ENCODE measurements at regions not wholly inside any gene's neighbourhood (a gene's known extent, or its start where the extent isn't known, plus 50 kb on each side); places are given as distances from the start of the nearest gene placed in this dataset.

DNA sequence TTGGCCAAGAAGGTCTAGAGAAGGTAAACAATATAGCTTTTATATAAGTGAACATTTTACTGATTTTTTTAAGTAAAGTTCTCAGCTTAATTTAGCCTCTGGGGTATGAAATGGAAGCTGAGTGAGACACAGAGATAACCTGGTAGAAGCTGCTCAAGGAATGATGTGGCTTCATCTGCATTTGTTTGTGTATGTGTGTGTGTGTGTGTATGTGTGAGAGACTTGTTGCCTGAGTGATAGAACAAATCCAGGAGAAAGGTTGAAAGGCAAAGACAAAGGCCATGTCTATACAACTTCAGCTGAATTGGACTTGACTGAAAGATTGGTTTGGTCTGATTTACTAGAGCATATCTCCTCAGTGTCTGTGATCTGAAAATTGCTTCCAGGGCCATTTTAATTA lies 63.6 kb downstream of the PCDH7 start:
- DNase-seq (ENCODE audit: low read depth in 2 of 2), result no peak

DNA sequence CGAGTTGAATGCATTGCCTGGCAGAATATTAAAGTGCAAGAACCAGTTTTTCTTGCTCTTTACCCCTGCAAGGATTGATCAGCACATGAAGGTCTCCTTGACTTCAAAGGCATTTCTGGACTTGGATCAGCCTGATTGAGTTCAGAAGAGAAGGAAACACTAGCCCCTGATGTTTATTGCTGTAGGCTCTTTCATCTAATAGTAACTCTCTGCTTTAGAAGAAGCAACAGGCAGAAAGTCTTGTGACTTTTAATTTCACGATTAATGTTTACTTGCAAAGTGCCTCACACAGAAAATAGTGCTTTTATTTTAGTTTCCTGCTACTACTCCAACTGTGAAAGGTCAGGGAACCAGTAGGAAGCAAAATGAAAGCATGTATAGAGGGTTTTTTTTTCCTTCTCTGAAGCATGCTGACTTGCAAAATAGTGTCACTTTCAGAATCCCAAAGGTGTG lies 69.1 kb downstream of the PCDH7 start:
- DNase-seq (ENCODE audit: low read depth in 2 of 2), result no peak

DNA sequence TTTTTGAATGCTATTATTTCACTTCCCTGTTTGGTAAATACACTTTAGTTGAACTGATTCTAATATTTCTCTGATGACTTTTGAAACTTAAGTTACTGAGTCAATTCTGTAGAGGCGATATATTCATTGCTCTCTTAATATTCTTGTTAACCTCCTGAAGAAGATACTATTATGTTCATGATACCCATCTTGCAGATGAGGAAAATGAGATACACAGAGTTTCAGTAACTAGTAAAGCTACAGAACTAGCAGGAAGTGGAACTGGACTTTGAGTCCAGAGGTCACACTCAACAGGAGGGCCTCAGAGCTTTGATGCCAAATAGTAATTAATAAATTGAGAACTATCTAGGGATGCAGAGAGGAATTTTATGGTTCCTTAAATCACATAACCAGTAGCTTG lies 70.0 kb downstream of the PCDH7 start:
- DNase-seq (ENCODE audit: low read depth in 2 of 2), result no peak

DNA sequence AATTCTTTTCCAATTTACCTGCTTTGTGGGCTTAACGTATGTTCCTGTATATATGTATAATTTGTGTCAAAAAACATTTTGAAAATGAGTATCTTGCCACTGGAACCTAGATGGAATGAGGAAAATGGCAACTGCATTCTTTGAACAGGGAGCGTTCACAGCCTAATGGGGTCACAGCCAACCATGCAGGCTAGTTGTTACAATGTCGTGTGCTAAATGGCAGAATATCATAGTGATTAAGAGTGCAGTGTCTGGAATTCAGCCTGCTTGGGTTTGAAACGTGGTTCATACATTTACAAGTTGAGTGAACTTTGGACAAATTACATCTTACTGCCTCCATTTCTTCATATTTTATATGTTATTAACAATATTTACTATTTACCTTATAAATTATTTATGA lies 70.8 kb downstream of the PCDH7 start:
- no peak for DNase-seq (ENCODE audit: low read depth in 2 of 2)

DNA sequence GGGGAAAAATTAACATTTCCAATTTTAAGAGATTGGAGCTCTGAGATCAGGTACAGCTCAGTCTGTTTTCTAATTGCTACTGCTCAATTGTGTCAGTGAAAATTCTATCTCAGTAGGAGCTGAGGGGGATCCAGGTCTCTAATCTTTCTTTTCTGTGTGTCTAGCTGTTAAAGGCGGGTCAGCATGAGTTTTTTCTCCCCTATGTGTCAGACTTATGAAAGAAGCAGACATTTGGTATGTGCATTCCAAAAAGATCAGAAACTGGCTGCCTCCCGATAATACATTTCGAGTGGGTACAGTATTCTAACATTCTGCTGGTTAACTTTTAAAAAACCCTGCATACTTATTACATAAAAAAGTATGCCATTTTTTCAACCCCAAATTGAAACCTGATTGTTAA lies 72.4 kb downstream of the PCDH7 start:
- DNase-seq (ENCODE audit: low read depth in 2 of 2), result no peak

DNA sequence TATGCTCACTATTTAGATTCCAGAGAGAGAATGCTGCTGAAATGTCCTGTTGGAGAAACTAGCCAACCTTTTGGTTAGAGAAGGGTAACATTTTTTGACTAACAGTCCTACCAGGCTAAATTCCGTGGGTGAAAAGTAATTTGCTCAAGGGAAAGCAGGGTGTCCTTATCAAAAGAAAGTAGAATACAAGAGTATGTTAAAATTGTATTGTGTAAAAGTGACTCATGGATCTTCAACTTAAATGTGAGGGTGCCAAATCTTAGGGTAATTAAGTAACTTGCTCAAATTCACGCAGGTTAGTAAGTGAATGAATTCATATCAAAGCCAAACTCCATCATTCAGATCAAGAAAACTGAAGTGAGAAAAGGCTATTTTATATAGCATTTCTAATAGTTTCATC lies 81.7 kb downstream of the PCDH7 start:
- DNase-seq (ENCODE audit: low read depth in 2 of 2), result no peak

DNA sequence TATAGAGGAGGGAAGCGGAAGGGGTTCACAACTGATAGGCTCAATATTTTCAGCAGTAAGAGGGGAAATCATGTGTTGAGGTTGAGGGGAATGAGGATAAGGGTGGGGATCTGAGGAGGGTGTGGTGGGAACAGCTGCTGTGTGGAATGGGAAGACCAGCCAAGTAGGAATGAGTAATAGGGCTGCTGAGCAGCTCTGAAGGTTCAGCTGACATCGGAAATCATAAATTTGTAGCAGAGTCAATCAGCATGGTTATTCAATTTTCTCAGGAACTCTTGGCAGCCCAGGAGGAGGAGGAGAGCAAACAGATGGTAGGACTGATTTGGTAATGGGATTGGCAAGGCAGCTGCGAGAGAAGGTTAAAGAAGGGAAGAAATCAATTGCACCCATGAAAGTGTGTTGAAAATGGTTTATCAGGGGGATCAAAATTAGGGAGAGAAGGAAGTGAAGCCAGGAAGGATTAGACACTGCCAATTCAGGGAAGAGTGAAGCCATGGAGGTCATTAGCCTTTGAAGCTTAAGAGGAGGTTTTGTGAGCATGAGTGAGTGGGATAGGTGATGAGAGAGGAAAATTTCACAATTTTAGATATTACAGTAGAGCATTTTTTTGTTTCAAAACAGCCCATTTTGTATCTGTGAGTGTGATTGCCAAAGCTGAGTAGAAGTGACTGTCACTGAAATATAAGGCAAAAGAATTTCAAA lies 82.6 kb downstream of the PCDH7 start:
- DNase-seq (ENCODE audit: low read depth in 2 of 2), result no peak

DNA sequence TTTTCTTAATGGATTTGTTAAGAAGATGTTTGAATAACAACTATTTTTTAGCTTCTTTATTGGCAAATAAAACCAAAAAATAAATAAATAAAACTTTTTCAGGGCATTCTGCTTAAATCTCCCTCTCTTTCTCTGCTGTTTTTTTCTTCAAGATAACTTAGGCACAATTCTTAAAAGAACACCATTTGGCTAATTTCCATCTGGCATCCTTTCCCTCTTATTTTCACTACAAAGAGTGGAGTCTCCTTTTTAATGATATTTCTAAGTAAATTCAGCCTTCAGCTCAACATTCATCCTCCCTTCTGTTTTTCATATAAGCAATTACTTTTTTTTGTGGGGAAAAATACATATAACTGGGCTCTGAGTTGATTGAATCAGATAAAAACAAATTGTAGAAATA lies 88.1 kb downstream of the PCDH7 start:
- no peak for DNase-seq (ENCODE audit: low read depth in 2 of 2)

DNA sequence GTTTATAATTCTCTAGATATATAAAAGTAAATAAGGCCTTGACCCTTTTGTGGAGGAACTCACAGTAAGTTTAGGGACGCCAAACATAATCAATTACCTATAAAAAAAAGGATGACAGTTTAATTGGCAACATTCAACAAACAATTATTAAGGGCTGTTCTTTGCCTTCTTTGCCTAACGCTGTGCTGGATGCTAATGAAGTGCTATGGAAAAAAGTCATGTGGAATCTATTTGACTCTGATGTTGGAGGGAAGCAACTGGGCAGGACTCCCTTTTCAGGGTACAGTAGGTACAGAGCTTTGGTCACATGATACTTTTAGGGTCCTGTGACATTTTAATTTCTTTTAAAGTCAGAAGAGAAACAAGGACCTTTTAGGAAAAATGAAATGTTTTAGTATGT lies 91.1 kb downstream of the PCDH7 start:
- DNase-seq (ENCODE audit: low read depth in 2 of 2), result no peak

DNA sequence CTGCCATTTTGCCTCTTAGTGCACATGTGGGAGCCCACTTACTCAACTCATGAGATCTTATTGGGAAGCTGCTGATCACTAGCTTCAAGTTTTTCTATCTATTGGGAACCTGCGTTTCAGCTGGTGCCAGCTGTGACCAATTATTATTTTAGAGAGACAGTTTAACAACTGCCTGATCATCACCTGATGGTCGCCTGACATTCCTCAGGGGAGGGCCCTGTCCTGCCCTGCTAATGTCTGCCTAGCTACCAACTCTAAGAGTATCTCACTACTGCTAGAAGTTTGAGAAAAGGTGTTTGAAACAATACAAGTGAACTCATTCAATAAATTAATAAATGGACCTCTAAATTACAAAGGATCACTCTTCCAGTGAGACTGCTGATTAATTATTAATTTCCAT lies 95.5 kb downstream of the PCDH7 start:
- DNase-seq (ENCODE audit: low read depth in 2 of 2), result no peak

DNA sequence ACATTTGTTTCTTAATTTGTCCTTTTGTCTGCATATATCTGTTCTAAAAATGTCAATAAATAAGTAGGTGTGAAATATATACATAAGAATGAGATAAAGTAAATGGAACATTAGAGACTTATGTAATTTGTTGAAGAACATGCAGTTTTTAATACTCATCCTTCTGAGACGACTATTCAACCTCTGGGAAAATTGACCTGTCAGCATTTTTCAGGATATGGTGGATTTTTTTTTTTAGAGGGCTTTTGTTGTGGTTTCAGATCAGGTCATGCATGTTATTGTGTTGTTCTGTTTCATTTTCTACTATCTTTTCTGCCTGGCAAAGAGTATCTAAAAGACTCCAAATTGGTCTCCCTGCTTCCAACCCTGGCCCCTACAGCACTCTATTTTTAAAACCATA lies 97.3 kb downstream of the PCDH7 start:
- DNase-seq (ENCODE audit: low read depth in 2 of 2), result no peak

DNA sequence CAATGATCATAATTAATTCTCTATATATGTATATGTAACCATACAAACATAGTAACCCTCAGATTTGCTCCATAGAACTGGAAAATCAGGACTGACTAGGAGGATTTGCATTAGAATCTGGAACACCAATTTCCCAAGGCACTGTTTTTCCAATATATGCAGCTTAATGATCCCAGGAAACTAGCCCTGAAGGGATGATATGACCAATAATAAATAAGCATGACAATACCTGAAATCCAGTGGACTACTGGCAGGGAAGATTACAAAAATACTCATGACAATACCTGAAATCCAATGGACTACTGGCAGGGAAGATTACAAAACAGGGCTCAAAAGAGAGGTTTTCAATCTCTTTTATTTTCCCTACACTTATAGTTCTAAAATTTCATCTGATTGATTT lies 98.4 kb downstream of the PCDH7 start:
- DNase-seq (ENCODE audit: low read depth in 2 of 2), result no peak

DNA sequence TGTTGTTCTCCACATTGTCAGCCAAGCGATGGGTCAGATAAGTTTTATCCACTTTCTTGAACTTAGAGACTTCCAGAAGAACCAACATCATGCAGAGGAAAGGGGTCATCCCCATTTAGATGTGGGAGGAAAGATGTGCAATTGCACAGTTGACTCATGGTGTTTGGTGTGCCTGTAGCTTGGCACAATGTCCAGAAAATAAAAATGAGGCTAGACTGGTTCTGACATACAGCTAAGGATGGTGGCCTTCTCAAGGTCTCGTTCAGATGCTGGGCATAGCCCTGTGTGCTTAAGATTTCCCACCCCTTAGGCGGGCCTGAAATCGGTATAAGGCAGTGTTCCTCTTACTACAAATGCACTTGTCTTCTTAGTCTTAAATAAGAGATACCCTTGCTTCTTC lies 101.1 kb downstream of the PCDH7 start:
- DNase-seq (ENCODE audit: low read depth in 2 of 2), result no peak

DNA sequence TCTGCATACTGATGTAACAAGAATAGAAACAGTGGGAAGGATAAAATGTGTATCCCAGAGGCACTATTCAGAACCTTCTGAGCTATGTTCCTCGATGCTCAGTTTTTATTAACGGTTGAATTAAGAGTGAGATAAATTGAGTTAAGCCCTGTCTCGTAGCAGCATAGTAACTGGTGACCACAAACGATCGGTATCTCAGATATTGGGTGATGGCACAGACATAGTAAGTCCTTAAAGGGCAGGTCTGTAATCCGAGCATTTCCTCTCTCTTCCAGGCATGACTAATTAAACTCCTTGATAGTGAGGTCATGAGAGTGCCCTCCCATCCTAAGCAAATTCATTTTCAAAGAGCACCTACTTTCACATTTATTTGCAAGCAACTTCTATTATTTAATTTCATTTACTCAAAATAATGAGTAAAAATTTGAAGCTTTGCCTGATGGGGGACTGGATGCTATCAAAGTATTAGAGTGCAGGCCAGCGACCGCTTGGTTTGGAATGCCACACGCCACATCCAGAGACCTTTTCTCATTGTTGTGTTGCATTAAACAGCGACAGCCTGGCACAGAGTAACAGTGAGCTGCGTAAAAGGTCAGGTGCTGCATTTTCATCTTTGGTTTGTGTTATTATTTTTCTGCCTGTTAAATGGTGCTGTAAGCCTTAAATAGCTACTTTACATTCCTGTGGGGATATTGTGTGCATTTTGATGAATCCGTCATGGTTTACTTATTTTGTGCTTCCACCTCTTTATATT lies 101.9 kb downstream of the PCDH7 start:
- no peak for DNase-seq (ENCODE audit: low read depth in 2 of 2)

DNA sequence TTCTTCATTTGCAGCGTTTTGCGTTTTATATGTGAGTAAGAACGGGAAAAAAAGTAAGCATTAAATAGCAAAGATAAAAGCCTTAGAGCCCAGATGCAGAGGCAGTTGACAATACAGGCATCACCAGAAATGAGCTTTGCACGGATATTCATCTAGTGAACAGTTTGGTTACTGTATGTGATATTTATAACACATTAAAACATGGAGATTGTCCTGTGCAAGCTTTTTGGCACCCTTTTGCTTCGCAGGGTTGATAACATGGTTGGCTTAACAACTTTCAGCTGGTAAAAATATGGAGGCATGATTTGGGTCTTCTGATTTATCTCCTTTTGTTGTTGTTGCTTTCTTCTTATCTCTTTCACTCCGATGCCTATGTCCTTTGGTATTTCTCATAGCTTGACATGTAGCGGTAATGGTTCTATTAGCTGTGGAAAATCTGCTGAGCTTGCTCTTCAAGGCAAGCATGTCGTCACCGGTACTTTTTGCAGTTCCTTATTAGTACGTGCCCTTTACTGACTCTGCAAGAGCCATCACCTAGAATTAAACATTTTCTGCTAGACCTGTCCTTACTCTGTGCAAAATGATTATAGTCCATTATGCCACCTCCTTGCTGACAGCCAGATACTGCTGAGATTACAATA lies 102.9 kb downstream of the PCDH7 start:
- DNase-seq (ENCODE audit: low read depth in 2 of 2), result no peak

DNA sequence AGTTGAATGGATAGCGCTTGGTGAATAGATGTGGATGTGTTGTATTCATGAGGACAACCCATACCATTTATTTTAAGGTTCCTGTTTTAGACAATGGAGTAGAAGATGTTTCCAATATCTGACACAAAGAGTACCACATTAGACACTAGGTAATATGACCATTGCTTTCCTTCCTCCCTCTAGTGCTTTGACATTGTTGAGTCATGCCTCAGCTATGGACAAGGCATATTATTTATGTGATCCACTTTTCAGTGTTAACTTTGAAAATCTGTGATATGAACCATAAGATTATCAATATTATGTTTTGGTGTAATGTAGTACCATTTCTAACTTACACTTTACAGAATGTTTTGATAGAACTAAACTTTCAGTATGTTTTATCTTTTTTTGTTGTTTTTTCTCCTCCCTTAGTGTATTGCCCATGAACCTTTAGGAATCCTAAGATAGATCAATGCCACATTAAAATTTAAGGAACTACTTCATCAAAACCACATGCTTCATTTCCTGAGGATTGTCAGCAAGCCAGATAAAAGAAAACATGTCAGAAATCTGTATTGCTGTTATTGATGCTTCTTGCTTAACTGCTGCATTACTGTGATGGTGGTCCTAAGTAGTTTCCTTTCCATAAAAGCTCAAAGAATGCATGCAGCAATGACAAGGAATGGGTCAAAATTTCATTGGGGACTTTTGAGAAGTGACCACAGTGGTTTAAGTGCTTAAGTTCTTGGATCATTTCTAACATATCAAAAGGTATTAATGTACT lies 105.0 kb downstream of the PCDH7 start:
- DNase-seq (ENCODE audit: low read depth in 2 of 2), result no peak

DNA sequence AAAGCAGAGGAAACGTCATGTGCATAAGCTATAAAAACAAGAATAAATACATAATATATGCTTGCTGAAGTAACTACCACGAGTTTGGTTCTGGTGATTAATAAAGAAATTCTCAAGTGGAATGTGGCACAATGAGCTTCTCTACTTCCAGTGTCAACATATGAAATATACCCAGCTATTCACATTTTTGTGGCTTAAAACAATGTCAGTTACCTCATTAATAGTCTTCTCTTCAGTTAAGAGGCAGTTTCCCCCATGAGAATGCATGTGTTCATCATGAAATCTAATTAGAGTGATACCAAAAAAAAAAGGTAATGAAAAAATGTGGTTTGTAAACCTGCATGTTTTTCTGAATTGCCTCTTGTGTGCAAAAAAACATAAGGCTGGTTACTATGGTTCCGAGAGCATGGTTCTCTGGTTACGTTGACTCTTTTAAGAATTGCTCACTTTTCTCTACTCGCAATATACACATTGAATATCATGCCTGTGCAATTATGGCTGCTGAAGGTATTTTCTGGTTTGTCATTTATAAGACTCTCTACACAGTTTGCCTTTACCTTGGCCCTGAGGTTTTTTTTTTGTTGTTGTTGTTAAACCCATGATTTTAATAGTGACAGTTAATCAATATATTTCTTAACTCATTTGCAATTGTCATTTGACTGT lies 108.2 kb downstream of the PCDH7 start:
- no peak for DNase-seq (ENCODE audit: low read depth in 2 of 2)

DNA sequence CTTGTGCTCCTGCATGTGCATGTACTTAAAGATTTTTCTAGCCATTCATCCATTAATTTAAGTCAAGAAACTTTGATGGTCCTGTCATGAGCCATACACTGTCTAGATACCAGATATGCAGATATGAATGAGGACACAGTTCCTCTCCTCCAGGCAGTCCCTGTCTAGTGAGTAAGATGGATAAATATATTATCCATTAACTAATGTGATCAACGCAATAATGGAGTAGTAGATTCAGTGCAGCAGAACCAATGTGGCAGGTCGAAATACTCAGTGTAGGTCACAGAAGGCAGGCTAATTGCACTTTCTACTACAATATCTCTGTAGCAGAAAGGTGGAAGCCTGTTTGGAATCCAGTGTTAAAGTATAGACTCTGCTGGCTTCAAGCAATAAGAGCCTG lies 112.5 kb downstream of the PCDH7 start:
- no peak for DNase-seq (ENCODE audit: low read depth in 2 of 2)

DNA sequence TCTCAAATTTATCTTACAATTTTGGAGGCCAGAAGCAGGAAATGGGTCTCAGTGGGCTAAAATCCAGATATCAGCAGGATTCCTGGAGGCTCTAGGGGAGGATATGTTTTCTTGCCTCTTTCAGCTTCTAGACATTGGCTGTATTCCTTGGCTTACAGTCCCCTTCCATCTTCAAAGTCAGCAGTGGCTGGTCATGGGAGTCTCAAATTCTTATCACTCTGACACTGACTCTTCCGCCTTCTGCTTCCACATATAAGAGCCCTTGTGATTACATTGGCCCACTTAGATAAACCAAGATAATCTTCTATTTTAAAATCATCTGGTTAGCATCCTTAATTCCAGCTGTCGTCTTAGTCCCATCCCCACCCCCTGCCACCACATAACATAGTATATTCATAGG lies 113.0 kb downstream of the PCDH7 start:
- no peak for DNase-seq (ENCODE audit: low read depth in 2 of 2)

DNA sequence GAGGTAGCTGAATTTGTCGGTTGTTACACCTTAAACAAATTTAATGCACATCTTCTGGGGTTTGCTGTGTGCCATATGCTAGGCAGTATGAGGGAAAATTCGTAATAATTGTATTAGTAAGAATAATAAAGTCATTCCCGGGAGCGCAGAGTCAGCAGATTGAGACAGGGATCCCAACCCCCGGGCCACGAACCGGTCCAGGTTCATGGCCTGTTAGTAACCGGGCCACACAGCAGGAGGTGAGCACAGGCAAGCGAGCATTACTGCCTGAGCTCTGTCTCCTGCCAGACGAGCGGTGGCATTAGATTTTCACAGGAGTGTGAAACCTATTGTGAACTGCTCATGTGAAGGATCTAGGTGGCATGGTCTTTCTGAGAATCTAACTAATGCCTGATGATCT lies 114.9 kb downstream of the PCDH7 start:
- no peak for DNase-seq (ENCODE audit: low read depth in 2 of 2)

DNA sequence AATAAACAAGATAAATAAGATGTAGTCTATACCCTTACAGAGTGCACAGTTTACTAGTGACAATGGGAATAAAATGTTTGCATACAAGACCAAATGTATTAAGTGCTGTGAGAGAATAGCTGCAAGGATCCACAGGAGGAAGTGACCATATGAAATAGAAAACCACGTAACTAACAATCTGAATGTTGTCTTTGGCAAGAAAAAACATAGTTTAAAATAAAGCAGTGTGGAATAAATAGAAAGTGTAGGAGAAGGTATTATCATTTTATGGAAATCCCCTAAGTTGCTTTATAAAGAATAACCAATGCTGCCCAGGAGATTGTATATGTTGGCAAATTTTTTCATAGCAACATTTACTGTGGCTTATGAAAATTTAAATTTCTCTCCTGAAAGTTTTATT lies 116.1 kb downstream of the PCDH7 start:
- no peak for DNase-seq (ENCODE audit: low read depth in 2 of 2)

DNA sequence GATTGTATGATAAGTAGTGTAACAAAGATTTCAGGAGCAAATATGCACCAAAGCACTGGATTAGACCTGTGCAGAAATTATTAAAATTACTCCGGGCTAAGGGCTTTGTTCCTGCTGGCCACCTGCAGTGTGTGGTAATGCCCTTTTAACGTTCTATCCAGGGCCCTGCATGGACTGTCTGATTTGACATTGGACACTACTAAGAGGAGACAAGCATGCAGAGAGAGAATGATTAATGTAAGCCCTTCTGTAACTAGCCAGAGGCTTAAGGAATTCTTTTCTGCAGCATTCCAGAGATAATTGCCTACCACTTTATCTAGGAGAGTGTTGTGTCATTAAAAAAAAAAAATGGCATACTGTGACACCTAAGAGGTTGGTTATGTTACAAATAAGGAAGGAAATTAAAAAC lies 117.0 kb downstream of the PCDH7 start:
- DNase-seq (ENCODE audit: low read depth in 2 of 2), result no peak

All from stimulated activated CD8-positive, alpha-beta memory T cell treated with anti-CD3 and anti-CD28 coated beads, Interleukin-2, amount 100 ng/mL, for 48 hours (primary cell).